Peyer's patch (tissue), 4 donors: ENCODE measurements at regions not wholly inside any gene's neighbourhood (a gene's known extent, or its start where the extent isn't known, plus 50 kb on each side); places are given as distances from the start of the nearest gene placed in this dataset.

Source experiments
- DNase-seq, 3 donors: peaks; one replicate each; pipeline ENCODE4 v3.0.0-alpha.2; 2017 to 2019
- H3K27ac ChIP-seq, 4 donors: fragments of 200-600 bp; sonication (generic); one replicate each; pipeline ENCODE4 v1.5.1; 2016 to 2019
- H3K27me3 ChIP-seq, 2 donors: fragments of 200-600 bp; sonication (generic); one replicate each; pipeline ENCODE4 v1.5.1; 2019
- H3K36me3 ChIP-seq, 3 donors: fragments of 200-600 bp; sonication (generic); one replicate each; pipeline ENCODE4 v1.5.1; 2016 to 2019
- H3K4me1 ChIP-seq, 4 donors: fragments of 200-600 bp; sonication (generic); one replicate each; pipeline ENCODE4 v1.5.1; 2016 to 2019
- H3K4me3 ChIP-seq, 4 donors: fragments of 200-600 bp; sonication (generic); 1 replicate in 3 of 4; 2 replicates in 1 of 4; pipeline ENCODE4 v1.5.1; 2016 to 2019; ENCODE audit warnings: mild to moderate bottlenecking in 1 of 4
- H3K9me3 ChIP-seq, 4 donors: fragments of 200-600 bp; sonication (generic); one replicate each; pipeline ENCODE4 v1.5.1; 2016 to 2019; ENCODE audit warnings: mild to moderate bottlenecking in 1 of 4
- POLR2A ChIP-seq, 2 donors: fragments of 450-650 bp; IDR thresholded peaks; one replicate each; pipeline ENCODE4 v1.5.1; 2017; ENCODE audit warnings: antibody characterized with exemption in 2 of 2, mild to moderate bottlenecking in 2 of 2, moderate library complexity in 2 of 2
- TF ChIP-seq, protein P1 (sequence below), 6 experiments: fragments of 450-650 bp in 4 of 6; fragments of 200-600 bp in 2 of 6; sonication (generic) in 1 of 6; IDR thresholded peaks; one replicate each; pipeline ENCODE4 v1.5.1; 2017 to 2019; ENCODE audit warnings: antibody characterized with exemption in 6 of 6, mild to moderate bottlenecking in 3 of 6, moderate library complexity in 1 of 6

DNA sequence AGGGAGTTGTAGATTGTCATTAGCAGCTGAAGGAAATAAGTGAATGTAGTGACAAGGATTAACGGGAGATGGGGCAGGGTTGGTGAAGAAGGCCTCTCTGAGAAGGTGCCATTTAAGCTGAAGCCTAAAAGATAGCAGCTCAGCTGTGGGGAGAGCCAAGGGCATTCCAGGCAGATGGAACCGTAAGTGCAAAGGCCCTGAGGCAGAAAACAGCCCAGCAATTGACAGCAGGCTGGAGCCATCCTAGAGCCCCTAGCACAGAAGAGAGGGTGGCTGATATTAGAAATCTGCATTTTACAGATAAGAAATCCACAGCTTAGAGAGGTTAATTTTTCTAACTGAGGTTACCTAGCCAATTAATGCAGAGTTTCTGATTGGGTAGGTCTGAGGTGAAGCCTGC, 374.5 kb upstream of the PROK2 start:
- TF ChIP-seq, protein P1, sequence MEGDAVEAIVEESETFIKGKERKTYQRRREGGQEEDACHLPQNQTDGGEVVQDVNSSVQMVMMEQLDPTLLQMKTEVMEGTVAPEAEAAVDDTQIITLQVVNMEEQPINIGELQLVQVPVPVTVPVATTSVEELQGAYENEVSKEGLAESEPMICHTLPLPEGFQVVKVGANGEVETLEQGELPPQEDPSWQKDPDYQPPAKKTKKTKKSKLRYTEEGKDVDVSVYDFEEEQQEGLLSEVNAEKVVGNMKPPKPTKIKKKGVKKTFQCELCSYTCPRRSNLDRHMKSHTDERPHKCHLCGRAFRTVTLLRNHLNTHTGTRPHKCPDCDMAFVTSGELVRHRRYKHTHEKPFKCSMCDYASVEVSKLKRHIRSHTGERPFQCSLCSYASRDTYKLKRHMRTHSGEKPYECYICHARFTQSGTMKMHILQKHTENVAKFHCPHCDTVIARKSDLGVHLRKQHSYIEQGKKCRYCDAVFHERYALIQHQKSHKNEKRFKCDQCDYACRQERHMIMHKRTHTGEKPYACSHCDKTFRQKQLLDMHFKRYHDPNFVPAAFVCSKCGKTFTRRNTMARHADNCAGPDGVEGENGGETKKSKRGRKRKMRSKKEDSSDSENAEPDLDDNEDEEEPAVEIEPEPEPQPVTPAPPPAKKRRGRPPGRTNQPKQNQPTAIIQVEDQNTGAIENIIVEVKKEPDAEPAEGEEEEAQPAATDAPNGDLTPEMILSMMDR (IDR thresholded peaks at IDR 0.05) = no peak
- no peak for TF ChIP-seq POLR2A (IDR thresholded peaks at IDR 0.05)
- Histone ChIP-seq H3K4me1 (peaks cover 0 to 15% (median 3%) of the 10 kb centered on the region in 4 donors), H3K36me3 (no peaks in the 10 kb centered on the region), H3K4me3 (no peak overlapping the region), H3K27me3 (no peaks in the 10 kb centered on the region), H3K9me3 (peaks cover 0 to under 1% (median 0%) of the 10 kb centered on the region in 4 donors), H3K27ac (no peak overlapping the region)
- no peak for DNase-seq

DNA sequence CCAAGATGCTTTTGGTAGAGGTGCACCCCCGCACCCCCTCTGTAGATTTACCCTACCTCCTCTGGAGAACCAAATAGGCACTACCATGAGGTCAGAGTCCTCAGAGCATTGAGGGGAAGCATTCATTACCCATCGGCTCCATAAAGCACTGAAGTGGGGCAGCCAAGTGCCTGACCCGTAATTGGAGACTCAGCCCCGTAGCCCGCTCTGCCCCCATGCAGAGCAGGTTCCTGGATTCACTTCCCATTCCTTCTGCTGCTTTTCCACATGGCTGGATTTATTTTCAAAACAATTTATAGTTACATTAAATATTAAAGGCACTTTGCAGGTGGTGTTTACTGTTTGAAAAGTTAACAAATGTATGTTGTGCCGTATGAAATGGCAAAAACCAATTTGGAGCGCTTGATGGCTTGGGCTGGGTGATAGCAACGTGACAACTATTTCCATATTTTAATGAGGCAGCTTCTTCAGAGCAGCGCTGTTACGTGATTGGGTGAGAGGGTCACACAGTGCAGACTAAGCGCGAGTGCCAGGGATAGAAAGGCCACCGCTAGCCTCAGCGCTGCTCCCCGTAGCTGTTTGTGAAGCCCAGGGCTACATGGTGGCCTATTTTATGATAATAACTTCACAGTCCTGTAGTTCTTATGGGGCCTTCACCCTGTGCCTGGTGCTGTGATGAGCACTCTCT, 373.8 kb upstream of the PROK2 start:
- DNase-seq = no peak
- Histone ChIP-seq H3K4me1 (peaks cover 0 to 15% (median 2%) of the 10 kb centered on the region in 4 donors), H3K27me3 (no peaks in the 10 kb centered on the region), H3K4me3 (no peak overlapping the region), H3K36me3 (no peaks in the 10 kb centered on the region), H3K9me3 (peaks cover 0 to 3% (median 0%) of the 10 kb centered on the region in 4 donors), H3K27ac (no peak overlapping the region)
- TF ChIP-seq, protein P1 (IDR thresholded peaks at IDR 0.05) = no peak
- TF ChIP-seq POLR2A (IDR thresholded peaks at IDR 0.05) = no peak

DNA sequence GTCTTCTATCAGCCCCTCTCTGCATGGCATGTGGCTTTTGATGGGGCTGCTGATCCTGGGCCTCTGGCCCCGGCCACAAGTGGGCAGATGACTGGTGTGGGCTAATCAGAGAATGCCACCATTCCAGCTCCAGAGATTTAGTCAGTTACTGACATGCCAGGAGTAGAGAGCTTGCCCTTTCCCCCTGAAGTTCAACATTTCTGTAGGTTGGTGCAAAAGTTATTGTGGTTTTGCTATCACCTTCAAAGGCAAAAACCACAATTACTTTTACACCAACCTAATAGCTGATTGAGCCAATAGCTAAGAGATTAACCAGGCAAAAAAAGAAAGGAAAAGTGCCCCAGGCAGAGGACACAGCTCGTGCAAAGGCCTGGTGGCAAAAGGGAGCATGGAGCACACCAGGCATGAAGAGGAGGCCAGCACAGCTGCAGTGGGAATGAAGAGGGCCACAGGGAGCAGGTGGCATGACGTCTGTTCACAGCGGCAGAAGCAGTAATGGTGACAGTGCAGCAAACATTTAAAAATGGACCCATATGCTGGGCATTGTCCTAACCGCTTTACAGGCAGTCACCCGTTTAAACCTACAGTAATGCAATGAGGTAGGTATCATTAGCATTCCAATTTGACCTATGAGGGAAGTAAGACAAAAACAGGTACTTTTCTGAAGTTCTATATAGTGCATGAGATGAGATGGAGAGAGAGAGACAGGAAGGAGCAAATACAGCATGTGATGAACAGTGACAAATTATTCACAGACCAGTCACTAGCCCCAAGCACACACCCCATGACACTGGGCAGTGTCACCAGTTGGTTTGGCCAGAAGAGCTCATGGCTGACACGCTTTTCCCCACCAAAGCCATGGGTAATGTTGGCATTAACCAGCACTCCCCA, 373.0 kb upstream of the PROK2 start:
- H3K27me3 ChIP-seq = no peaks in the 10 kb centered on the region
- DNase-seq = no peak

DNA sequence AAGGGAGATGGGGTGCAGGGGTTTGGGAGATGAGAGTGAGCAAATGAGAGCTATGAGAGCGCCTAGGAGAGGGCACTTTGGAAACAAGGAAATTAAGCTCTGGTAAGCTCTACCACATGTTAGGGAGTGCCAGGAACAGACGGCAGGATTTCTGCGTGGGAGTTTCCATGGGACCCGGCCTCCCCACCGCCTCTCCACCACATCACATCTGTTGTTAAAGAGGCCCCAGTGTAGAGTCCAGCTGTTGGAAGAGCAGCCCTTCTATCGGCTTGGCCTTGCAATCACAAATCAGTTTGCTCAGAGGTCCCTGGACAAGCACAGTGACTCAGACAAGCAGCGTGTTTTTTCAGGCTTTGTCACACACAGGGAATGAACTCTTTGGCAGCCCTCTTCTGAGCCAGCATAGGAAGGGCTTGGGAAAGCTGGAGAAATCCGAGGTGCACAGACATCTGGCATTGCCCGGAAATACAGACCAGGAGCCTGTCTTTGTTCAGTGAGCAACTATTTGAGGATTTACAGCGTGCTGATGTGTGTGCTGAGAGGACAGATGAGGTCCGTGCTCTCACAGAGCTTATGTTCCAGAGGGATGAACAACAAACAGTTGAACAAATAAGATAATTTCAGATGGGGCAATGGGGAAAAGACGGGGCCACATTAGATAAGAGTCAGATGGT, 370.6 kb upstream of the PROK2 start:
- Histone ChIP-seq H3K36me3 (no peaks in the 10 kb centered on the region), H3K27ac (peak overlapping the region in 3 of 4 donors; percentile 40 to 68 (median 64)), H3K4me3 (no peak overlapping the region), H3K9me3 (peaks cover 0 to 3% (median 0%) of the 10 kb centered on the region in 4 donors), H3K27me3 (no peaks in the 10 kb centered on the region), H3K4me1 (peaks cover 0 to 41% (median 6%) of the 10 kb centered on the region in 4 donors)
- DNase-seq = peak in 2 of 3 donors; percentile 53 to 69
- TF ChIP-seq POLR2A (IDR thresholded peaks at IDR 0.05) = no peak
- TF ChIP-seq, protein P1 (IDR thresholded peaks at IDR 0.05) = no peak

More for the DNA sequence above, 373.0 kb upstream of the PROK2 start:
- H3K36me3 ChIP-seq = no peaks in the 10 kb centered on the region
- no peak overlapping the region for H3K27ac ChIP-seq
- peaks cover 0 to 3% (median 0%) of the 10 kb centered on the region in 4 donors for H3K9me3 ChIP-seq
- TF ChIP-seq, protein P1 (IDR thresholded peaks at IDR 0.05) = no peak
- TF ChIP-seq POLR2A (IDR thresholded peaks at IDR 0.05) = no peak
- no peak overlapping the region for H3K4me3 ChIP-seq
- peaks cover 0 to 23% (median 0%) of the 10 kb centered on the region in 4 donors for H3K4me1 ChIP-seq
